T47D (cell line): ENCODE measurements at regions not wholly inside any gene's neighbourhood (a gene's known extent, or its start where the extent isn't known, plus 50 kb on each side); places are given as distances from the start of the nearest gene placed in this dataset.

Experiments used
- DNase-seq, 2 experiments: peaks; one replicate each; pipeline versions ENCODE4 v3.0.0 to v3.0.0-alpha.2; 2011 to 2012; ENCODE audit warnings: low read depth in 1 of 2, low spot score in 1 of 2
- JUND ChIP-seq: IDR thresholded peaks from 2 replicates; pipeline ENCODE4 v1.6.1; 2012; ENCODE audit warnings: low read depth
- in situ Hi-C: cut with HindIII; loops from 2 replicates; pipeline ENCODE4 v1.10.0; 2016; ENCODE audit warnings: low sequenced_read_pairs, low pct_unique_long_range_greater_than_20kb

DNA sequence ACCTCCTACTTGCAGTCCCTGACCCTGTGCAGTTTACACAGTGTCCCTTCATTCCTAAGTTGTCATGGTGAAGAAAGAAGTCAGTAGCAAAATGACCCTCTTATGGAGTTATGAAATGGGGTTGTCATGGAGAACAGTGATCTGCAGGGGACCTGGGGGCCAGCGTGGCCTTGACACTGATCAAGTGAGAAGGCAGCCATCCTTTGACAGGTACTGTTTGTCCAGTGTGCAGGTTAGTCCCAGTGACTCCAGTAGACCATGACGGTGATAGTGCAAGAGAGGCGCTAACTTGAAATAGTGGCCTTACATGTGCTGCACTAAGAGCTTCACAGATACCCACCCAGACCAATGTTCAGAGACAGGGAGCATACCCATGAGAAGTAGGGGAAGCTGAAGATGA lies 87.9 kb downstream of the IL12A start:
- no peak for DNase-seq
- in situ Hi-C loops: no loop called here

GRCh38 chr3:160078533-160078932 lies 89.9 kb downstream of the IL12A start:
- DNase-seq: no peak
- no peak for TF ChIP-seq JUND
- in situ Hi-C loops: no loop called here

More for the DNA sequence above, 87.9 kb downstream of the IL12A start:
- no peak for TF ChIP-seq JUND

GRCh38 chr3:160081958-160082533 lies 93.4 kb downstream of the IL12A start:
- no peak for DNase-seq
- in situ Hi-C loops: no loop called here
- no peak for TF ChIP-seq JUND

GRCh38 chr3:160084998-160085397 lies 96.4 kb downstream of the IL12A start:
- in situ Hi-C loops: no loop called here
- TF ChIP-seq JUND: no peak
- DNase-seq: peak in 1 of 2 experiments; percentile 75

GRCh38 chr3:160088492-160089137 lies 100.0 kb downstream of the IL12A start:
- DNase-seq: no peak
- in situ Hi-C loops: no loop called here

GRCh38 chr3:160090653-160091052 lies 102.0 kb downstream of the IL12A start:
- in situ Hi-C loops: no loop called here
- DNase-seq: no peak
- TF ChIP-seq JUND: no peak

More at GRCh38 chr3:160088492-160089137, 100.0 kb downstream of the IL12A start:
- no peak for TF ChIP-seq JUND

DNA sequence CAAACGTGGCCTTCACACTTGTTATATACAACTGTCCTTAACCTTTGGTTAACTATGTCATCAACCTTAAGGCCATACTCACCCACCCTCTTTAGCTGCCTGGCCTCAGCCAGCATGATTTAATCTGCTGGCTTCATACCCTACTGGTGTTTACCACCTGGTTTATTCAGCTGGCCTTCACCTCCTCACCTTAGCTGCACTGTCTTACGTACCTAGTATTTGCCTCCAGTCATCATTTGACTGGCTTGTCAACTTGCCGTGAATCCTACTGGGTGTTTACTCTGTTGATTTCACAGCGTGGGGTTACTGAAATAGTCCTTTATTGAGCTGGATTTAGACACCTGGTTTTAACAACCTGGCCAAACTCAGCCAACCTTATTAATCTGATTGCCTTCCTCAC lies 102.8 kb downstream of the IL12A start:
- peak in 1 of 2 experiments; percentile 63 for DNase-seq
- no peak for TF ChIP-seq JUND
- in situ Hi-C loops: no loop called here

DNA sequence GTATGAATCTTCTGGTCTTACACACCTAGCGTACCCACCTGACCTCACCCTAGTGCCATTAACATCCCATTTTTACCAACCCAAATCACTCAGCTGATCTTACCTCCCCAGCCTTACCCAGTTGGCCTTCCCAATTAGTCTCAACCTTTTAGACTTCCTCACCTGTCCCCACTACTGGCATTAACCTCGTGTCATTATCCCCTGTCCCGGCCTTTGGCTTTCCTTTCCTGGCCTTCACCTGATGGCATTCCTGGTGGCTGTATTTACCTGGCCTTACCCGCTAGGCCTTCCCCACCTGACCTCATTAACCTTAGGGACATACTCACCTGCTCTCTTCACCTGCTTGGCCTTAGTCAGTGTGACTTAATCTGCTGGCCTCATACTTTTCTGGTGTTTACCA lies 104.1 kb downstream of the IL12A start:
- in situ Hi-C loops: no loop called here
- no peak for DNase-seq

DNA sequence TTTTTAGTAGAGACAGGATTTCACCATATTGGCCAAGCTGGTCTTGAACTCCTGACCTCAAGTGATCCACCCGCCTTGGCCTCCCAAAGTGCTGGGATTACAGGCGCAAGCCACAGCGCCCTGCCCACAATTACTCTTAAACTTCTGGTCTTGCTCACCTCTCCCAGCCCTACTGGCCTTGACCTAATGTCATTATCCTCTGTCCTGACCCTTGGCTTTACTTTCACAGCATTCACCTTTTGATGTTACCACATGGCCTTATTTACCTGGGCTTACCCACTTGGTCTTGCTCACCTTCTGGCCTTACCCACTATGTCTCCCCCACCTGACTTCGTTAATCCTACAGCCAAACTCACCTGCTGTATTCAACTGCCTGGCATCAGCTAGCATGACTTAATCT lies 105.9 kb downstream of the IL12A start:
- TF ChIP-seq JUND: no peak
- no peak for DNase-seq

More for the DNA sequence above, 104.1 kb downstream of the IL12A start:
- no peak for TF ChIP-seq JUND

GRCh38 chr3:160097478-160097877 lies 108.8 kb downstream of the IL12A start:
- in situ Hi-C loops: no loop called here
- no peak for DNase-seq
- TF ChIP-seq JUND: no peak

More for the DNA sequence above, 105.9 kb downstream of the IL12A start:
- in situ Hi-C loops: no loop called here

DNA sequence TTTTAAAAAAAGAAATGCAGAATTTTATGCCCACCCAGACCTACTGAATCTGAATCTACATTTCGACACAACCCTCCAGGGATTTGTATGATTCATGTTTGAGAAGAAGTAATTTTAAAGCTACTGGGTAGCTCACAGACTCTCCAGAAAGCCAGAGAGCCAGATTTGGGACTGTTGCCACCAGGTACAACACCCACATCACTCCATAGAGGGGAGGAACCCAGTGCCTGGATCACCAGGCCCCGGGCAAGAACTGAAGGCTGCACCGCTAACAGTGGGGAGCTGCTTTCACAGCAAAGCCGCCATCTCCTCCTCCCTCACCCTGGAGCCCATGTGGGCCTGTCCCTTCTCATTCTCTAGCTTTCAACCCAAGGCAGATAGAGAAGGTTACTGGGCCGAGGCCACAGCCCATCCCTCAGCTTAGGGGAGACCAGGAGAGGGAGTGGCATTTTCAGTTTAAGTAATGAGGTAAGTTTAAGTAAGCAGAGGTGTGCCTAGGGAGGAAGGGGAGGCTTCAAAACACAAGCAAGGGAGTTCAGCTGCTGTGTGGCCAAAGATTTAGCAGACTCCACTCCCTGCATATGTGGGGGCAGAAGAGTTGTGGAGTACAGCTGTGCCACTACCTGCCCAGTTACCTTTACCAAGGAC lies 109.8 kb downstream of the IL12A start:
- in situ Hi-C loops: no loop called here
- no peak for DNase-seq
- no peak for TF ChIP-seq JUND

DNA sequence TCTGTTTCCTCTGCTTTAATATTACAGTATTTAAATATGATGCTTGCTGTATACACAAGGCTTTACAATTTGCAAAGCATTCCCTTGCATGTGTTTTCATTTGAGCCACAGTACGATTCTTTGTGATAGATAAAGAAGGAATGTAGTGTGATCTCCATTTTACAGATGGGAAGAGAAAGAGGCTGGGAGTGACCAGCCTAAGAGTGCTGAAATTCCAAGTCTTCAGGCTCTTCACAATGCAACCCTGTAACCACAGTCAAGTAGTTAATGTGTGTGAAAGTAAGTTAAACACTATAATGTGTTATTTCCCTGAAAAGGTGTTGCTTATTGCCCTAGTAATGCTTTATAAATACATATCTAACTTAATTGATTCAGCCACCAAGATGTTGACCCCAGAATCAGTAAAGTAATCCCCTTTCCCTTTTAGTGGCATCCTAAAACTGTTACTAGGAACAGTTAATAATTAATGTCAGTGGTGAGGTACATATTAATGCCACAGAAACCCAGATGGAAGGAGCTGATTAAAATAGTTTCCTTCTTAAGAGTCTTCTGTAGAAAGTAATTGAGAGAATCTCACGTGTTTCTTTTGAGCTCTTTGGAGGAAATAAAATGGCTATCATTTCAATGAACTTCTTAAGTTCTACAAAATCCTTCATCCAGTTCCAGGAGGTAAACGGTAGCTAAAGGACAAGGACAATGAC lies 110.4 kb downstream of the IL12A start:
- in situ Hi-C loops: no loop called here
- no peak for TF ChIP-seq JUND
- DNase-seq: no peak

GRCh38 chr3:160099834-160100233 lies 111.2 kb downstream of the IL12A start:
- in situ Hi-C loops: no loop called here
- TF ChIP-seq JUND: no peak
- no peak for DNase-seq
